IMR-90 (cell line): ENCODE measurements at regions not wholly inside any gene's neighbourhood (a gene's known extent, or its start where the extent isn't known, plus 50 kb on each side); places are given as distances from the start of the nearest gene placed in this dataset.

Experiments used
- CTCF ChIP-seq: conservative IDR thresholded peaks from 2 replicates; pipeline ENCODE4 v1.5.1; 2012; ENCODE audit warnings: mild to moderate bottlenecking, low read depth, low read length, improper control_type of control experiment
- MAFK ChIP-seq: IDR thresholded peaks from 2 replicates; pipeline ENCODE4 v1.6.1; 2012; ENCODE audit warnings: low read depth, low read length, improper control_type of control experiment
- POLR2A ChIP-seq: IDR thresholded peaks from 2 replicates; pipeline ENCODE4 v1.6.1; 2012; ENCODE audit warnings: mild to moderate bottlenecking, low read depth, low read length
- RAD21 ChIP-seq: IDR thresholded peaks from 2 replicates; pipeline ENCODE4 v1.6.1; 2012; ENCODE audit warnings: low read length, improper control_type of control experiment
- RCOR1 ChIP-seq: IDR thresholded peaks from 2 replicates; pipeline ENCODE4 v1.6.1; 2012; ENCODE audit warnings: mild to moderate bottlenecking, low read length, improper control_type of control experiment; ENCODE audit not compliant: insufficient replicate concordance
- SMC3 ChIP-seq: fragments of 150-350 bp; IDR thresholded peaks from 2 replicates; pipeline ENCODE4 v1.6.1; 2016; ENCODE audit warnings: low read depth, mild to moderate bottlenecking, antibody characterized with exemption, low read length, moderate library complexity

DNA sequence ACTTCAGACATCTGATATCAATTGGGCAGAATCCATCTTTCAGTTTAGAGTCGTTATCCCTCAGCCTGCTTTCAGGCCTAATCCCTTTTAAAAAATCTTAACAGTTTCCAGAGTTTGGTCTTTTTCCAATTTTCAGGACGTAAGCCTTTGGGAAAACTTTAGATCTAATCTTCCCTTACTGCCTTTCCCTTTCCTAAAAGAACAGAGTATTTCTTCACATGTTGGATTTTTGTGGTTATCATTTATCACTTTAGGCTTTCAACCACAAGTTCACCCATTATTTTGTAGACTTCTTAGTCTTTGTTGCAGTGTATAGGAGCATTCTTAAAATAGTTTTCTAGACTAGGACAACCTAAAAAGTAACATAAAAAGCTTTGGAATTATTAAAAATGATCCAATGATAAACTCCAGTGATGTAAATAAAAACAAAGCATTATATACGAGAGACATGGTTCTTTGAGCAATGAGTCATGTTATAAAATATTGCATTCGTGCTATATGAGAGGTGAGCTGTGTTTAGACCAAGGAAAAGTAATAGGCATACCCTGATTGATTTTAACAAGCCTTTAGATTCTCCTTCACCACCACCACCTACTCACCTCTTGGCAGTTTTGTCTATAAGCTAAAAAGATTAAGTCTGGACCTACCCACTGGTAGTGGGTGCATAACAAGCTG, 90.4 kb upstream of the MCHR2 start:
- TF ChIP-seq CTCF = no peak
- TF ChIP-seq RAD21 = no peak
- no peak for TF ChIP-seq SMC3
- no peak for TF ChIP-seq RCOR1
- TF ChIP-seq POLR2A = no peak
- TF ChIP-seq MAFK = no peak
